GM21528 (cell line): ENCODE measurements at regions not wholly inside any gene's neighbourhood (a gene's known extent, or its start where the extent isn't known, plus 50 kb on each side); places are given as distances from the start of the nearest gene placed in this dataset.

Experiments
- ATAC-seq: cut with Tn5 transposase; IDR thresholded peaks from one replicate; pipeline ENCODE4 v1.9.1; 2021; ENCODE audit warnings: mild to moderate bottlenecking, moderate library complexity; ENCODE audit not compliant: unreplicated experiment, low FRiP score

- ATAC-seq, result no peak
Observed at GRCh38 chr14:22026527-22026926, 352.9 kb upstream of the OR4E1 start.

- no peak for ATAC-seq
Observed at GRCh38 chr14:22025879-22026278, 352.3 kb upstream of the OR4E1 start.

GRCh38 chr14:22024137-22024536, 350.5 kb upstream of the OR4E1 start:
- no peak for ATAC-seq

- ATAC-seq, result no peak
Observed at GRCh38 chr14:22018890-22019289, 345.3 kb upstream of the OR4E1 start.

GRCh38 chr14:22012452-22012851, 338.8 kb upstream of the OR4E1 start:
- no peak for ATAC-seq

GRCh38 chr14:22011253-22011642, 337.6 kb upstream of the OR4E1 start:
- ATAC-seq, result no peak

- ATAC-seq, result no peak
Observed at GRCh38 chr14:22010545-22011252, 337.1 kb upstream of the OR4E1 start.

- ATAC-seq, result no peak
Observed at GRCh38 chr14:22008766-22009165, 335.1 kb upstream of the OR4E1 start.

GRCh38 chr14:22007784-22008412, 334.3 kb upstream of the OR4E1 start:
- no peak for ATAC-seq

- no peak for ATAC-seq
Observed at GRCh38 chr14:22007363-22007762, 333.7 kb upstream of the OR4E1 start.

- no peak for ATAC-seq
Observed at GRCh38 chr14:22003461-22003860, 329.8 kb upstream of the OR4E1 start.

- no peak for ATAC-seq
Observed at GRCh38 chr14:22002860-22003284, 329.3 kb upstream of the OR4E1 start.

GRCh38 chr14:21999402-21999801, 325.8 kb upstream of the OR4E1 start:
- ATAC-seq, result no peak

- no peak for ATAC-seq
Observed at GRCh38 chr14:21997300-21997699, 323.7 kb upstream of the OR4E1 start.

- ATAC-seq, result no peak
Observed at GRCh38 chr14:21995332-21995731, 321.7 kb upstream of the OR4E1 start.

- ATAC-seq, result no peak
Observed at GRCh38 chr14:21993837-21994236, 320.2 kb upstream of the OR4E1 start.

- no peak for ATAC-seq
Observed at GRCh38 chr14:21993070-21993469, 319.5 kb upstream of the OR4E1 start.

GRCh38 chr14:21991130-21991529, 317.5 kb upstream of the OR4E1 start:
- no peak for ATAC-seq

GRCh38 chr14:21990116-21990515, 316.5 kb upstream of the OR4E1 start:
- ATAC-seq, result no peak

- ATAC-seq, result no peak
Observed at GRCh38 chr14:21989090-21989489, 315.5 kb upstream of the OR4E1 start.

GRCh38 chr14:21988413-21988812, 314.8 kb upstream of the OR4E1 start:
- ATAC-seq, result no peak

GRCh38 chr14:21987937-21988336, 314.3 kb upstream of the OR4E1 start:
- ATAC-seq, result no peak
